Tibial nerve (tissue), 4 donors: ENCODE measurements at regions not wholly inside any gene's neighbourhood (a gene's known extent, or its start where the extent isn't known, plus 50 kb on each side); places are given as distances from the start of the nearest gene placed in this dataset.
A peak's percentile ranks its signal among the peaks of the same experiment; 100 is the strongest.

Experiments used
- DNase-seq, 2 donors: peaks; one replicate each; pipeline ENCODE4 v3.0.0-alpha.2; 2019; ENCODE audit warnings: low spot score in 2 of 2
- H3K27ac ChIP-seq, 4 donors: fragments of 200-600 bp; sonication (generic) in 3 of 4; one replicate each; pipeline ENCODE4 v1.5.1; 2017 to 2019; ENCODE audit warnings: mild to moderate bottlenecking in 1 of 4
- H3K27me3 ChIP-seq, 2 donors: fragments of 200-600 bp; sonication (generic) in 1 of 2; one replicate each; pipeline versions ENCODE4 v1.5.1 to v1.6.0; 2017 to 2019
- H3K36me3 ChIP-seq, 3 donors: fragments of 200-600 bp; sonication (generic); one replicate each; pipeline ENCODE4 v1.5.1; 2018 to 2019
- H3K4me1 ChIP-seq, 4 donors: fragments of 200-600 bp; sonication (generic) in 3 of 4; one replicate each; pipeline ENCODE4 v1.5.1; 2017 to 2019
- H3K4me3 ChIP-seq, 4 donors: fragments of 200-600 bp; sonication (generic) in 3 of 4; one replicate each; pipeline ENCODE4 v1.5.1; 2017 to 2019; ENCODE audit warnings: mild to moderate bottlenecking in 1 of 4, moderate library complexity in 1 of 4
- H3K9me3 ChIP-seq, 4 donors: fragments of 200-600 bp; sonication (generic) in 3 of 4; one replicate each; pipeline ENCODE4 v1.5.1; 2017 to 2019
- EP300 ChIP-seq, 2 donors: sonication (generic); formaldehyde crosslinking; IDR thresholded peaks; one replicate each; pipeline ENCODE4 v1.6.1; 2017; ENCODE audit warnings: antibody characterized with exemption in 2 of 2, mild to moderate bottlenecking in 1 of 2
- POLR2A ChIP-seq, 2 donors: fragments of 450-650 bp; IDR thresholded peaks; one replicate each; pipeline ENCODE4 v1.6.1; 2017; ENCODE audit warnings: antibody characterized with exemption in 2 of 2, mild to moderate bottlenecking in 2 of 2, moderate library complexity in 2 of 2
- WGBS, 2 donors: methylation state at CpG; one replicate each; pipeline ENCODE4 v1.1.5; 2018; 5-methylcytosine and 5-hydroxymethylcytosine counted together
- TF ChIP-seq, protein P1 (sequence below), 5 experiments: fragments of 200-600 bp in 3 of 5; fragments of 450-650 bp in 2 of 5; sonication (generic) in 3 of 5; IDR thresholded peaks; one replicate each; pipeline ENCODE4 v1.5.1; 2016 to 2019; ENCODE audit warnings: antibody characterized with exemption in 5 of 5, mild to moderate bottlenecking in 3 of 5, moderate library complexity in 2 of 5

DNA sequence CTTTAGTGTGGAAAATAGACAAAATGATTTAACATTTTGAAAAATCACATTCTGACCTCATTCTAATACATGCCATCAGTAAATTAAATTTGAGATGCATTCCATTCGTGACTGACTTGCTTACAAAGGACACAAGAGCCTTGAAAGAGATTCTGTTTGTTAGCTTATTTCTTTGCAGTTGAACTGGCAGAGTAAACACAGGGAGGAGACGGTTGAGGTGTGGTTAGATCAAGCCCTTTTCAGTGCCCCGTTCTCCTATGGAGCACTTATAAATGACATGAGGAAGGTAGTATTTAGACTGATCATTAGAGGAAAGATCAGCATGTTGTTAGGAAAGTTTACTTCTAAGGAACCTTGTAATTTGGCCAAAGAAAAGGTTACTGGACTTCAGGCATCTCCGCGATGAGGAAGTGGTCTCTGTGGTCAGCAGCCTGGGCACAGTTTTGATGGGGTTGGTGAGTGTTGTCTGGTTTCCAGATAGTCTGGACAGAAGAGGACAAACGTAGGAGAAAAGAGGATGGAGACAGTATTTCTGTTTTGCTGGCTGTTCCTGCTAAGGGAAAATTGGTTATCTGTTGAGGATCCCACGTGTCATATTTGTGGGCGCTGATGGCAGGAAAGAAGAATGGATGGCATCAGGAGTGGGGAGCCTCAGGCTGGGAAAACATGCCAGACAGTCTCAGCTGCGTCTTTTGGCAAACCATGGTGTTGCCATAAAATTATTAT, 328.9 kb upstream of the TBL1XR1 start:
- Histone ChIP-seq H3K27me3 (no peaks in the 10 kb centered on the region), H3K4me1 (peaks cover 0 to 18% (median 9%) of the 10 kb centered on the region in 4 donors), H3K4me3 (no peak overlapping the region), H3K27ac (no peak overlapping the region), H3K9me3 (no peaks in the 10 kb centered on the region), H3K36me3 (no peaks in the 10 kb centered on the region)
- 52 to 56% methylated on average over 9 of the region's 9 CpGs for WGBS, 2 donors
- TF ChIP-seq EP300 (IDR thresholded peaks at IDR 0.05) = peak in 1 of 2 donors; percentile 10
- TF ChIP-seq POLR2A (IDR thresholded peaks at IDR 0.05) = no peak
- no peak for DNase-seq

DNA sequence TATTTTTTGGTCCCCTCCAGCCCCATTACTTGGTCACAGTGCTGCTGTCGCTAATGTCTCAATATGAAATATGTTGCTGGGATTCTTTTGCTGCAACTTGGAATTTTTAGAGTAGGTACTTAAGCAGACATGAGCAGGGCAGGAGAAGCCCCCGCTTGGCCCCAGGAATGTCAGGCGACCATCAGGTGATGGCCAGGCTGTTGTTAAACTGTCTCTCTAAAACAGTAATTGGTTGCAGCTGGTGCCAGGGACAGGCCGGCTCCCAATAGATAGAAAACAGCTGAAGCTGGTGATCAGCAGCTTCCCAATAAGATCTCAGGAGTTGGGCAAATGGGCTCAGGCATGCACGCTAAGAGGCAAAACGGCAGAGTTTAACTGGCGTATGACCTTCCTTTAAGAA, 329.9 kb upstream of the TBL1XR1 start:
- no peaks in the 10 kb centered on the region for H3K9me3 ChIP-seq
- WGBS, 2 donors = 89 to 91% methylated on average over 7 of the region's 7 CpGs
- no peaks in the 10 kb centered on the region for H3K36me3 ChIP-seq
- no peak for DNase-seq
- no peaks in the 10 kb centered on the region for H3K27me3 ChIP-seq
- H3K4me3 ChIP-seq = no peak overlapping the region
- no peak overlapping the region for H3K27ac ChIP-seq
- no peak for TF ChIP-seq POLR2A (IDR thresholded peaks at IDR 0.05)
- TF ChIP-seq, protein P1, sequence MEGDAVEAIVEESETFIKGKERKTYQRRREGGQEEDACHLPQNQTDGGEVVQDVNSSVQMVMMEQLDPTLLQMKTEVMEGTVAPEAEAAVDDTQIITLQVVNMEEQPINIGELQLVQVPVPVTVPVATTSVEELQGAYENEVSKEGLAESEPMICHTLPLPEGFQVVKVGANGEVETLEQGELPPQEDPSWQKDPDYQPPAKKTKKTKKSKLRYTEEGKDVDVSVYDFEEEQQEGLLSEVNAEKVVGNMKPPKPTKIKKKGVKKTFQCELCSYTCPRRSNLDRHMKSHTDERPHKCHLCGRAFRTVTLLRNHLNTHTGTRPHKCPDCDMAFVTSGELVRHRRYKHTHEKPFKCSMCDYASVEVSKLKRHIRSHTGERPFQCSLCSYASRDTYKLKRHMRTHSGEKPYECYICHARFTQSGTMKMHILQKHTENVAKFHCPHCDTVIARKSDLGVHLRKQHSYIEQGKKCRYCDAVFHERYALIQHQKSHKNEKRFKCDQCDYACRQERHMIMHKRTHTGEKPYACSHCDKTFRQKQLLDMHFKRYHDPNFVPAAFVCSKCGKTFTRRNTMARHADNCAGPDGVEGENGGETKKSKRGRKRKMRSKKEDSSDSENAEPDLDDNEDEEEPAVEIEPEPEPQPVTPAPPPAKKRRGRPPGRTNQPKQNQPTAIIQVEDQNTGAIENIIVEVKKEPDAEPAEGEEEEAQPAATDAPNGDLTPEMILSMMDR (IDR thresholded peaks at IDR 0.05) = no peak
- TF ChIP-seq EP300 (IDR thresholded peaks at IDR 0.05) = no peak
- H3K4me1 ChIP-seq = peaks cover 0 to 22% (median 9%) of the 10 kb centered on the region in 4 donors

DNA sequence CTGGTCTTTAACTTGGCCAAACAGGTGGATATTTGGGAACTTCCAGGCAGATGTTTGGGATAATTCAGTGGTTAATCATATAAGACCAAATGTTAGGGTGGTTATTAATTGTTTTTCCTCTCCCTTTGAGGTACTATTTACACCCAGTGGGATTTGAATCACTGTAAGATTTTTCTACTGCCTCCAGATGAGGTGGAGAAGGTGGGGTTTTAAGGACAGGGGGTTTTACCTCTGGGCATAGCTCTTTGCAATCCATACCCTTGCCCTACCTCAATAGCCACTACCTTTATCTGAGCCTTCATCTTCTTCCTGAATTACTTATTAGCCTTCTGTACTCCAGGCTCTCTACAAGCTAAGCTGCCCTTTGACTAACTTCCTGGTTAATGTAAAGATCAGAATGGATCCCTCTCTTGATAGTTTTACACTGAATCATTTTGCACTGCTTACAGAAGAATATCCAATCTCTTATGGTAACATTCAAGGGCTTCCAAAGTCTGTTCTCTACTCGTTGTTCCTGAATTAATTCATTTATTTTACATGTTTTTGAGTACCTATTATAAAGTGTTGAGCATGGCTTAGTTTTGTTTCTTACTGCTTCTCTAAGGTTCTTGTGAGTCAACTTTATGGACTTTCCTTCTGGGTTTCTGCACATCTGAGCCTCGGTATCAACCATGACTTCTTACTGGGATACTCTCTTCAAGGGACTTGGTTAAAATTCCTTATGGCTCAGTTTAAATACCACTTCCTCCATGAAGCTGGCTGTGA, 331.2 kb upstream of the TBL1XR1 start:
- H3K27me3 ChIP-seq = no peaks in the 10 kb centered on the region
- 84 to 90% methylated on average over 2 of the region's 2 CpGs for WGBS, 2 donors
- peaks cover 0 to 22% (median 9%) of the 10 kb centered on the region in 4 donors for H3K4me1 ChIP-seq
- no peak for DNase-seq
- no peaks in the 10 kb centered on the region for H3K9me3 ChIP-seq
- H3K4me3 ChIP-seq = no peak overlapping the region
- H3K27ac ChIP-seq = no peak overlapping the region
- H3K36me3 ChIP-seq = no peaks in the 10 kb centered on the region
- no peak for TF ChIP-seq EP300 (IDR thresholded peaks at IDR 0.05)
- no peak for TF ChIP-seq POLR2A (IDR thresholded peaks at IDR 0.05)
- TF ChIP-seq, protein P1 (IDR thresholded peaks at IDR 0.05) = no peak

DNA sequence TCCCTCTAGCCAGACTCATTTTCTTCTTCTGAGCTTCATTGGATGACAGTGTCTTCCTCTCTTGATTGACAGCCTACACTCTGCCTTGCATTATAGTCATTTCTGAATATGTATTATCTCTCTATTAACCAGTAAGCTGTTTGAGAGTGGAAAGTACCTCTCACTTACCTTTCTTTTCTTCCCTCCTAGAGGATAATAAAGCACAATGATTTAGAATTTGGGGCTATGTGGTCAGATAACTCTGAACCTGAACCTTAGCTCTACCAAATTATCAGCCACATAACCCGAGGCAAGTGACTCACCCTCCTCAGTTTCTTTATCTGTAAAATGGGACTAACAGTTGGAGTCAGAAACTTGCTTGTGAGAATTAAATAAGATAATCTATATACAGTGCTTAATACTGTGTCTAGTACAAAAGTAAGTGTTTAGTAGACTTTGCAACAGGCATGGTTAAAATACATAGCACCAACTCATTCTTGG, 331.8 kb upstream of the TBL1XR1 start:
- TF ChIP-seq, protein P1 (IDR thresholded peaks at IDR 0.05) = no peak
- TF ChIP-seq EP300 (IDR thresholded peaks at IDR 0.05) (no peak), POLR2A (IDR thresholded peaks at IDR 0.05) (no peak)
- peaks cover 0 to 22% (median 9%) of the 10 kb centered on the region in 4 donors for H3K4me1 ChIP-seq
- no peak for DNase-seq
- 95 to 100% methylated on average over 1 of the region's 1 CpG for WGBS, 2 donors
- H3K9me3 ChIP-seq = no peaks in the 10 kb centered on the region
- no peak overlapping the region for H3K4me3 ChIP-seq
- H3K27me3 ChIP-seq = no peaks in the 10 kb centered on the region
- no peaks in the 10 kb centered on the region for H3K36me3 ChIP-seq
- H3K27ac ChIP-seq = no peak overlapping the region

DNA sequence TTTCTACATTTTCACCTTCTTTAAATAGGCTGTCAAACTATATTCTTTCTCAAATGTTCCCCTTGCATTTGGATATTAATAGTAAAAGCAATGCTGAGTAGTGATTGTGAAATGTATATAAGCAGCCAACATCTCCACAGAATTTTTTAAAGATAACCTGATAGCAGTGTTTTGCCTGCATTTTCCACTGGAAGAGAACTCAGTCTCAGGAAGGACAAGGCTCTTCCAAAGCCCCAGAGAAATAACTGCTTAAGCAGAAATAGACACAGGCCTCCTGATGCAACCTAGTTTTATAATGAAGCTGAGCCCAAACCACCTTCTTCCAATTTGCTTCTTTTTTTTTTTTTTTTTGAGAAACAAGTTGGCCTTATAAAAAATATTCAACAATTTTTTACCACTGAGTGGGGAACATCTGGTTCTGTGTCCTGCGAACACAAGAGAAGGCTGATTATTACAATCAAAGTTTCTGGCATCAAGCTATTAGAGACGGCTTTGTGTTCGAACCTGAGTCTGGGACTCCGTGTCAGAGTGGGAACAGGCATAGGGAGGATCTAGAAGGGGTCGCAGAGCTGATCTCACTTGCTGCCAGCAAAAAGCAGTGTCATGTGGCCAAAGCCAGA, 332.5 kb upstream of the TBL1XR1 start:
- peaks cover 0 to 22% (median 9%) of the 10 kb centered on the region in 4 donors for H3K4me1 ChIP-seq
- no peak for DNase-seq
- 56 to 80% methylated on average over 5 of the region's 5 CpGs for WGBS, 2 donors
- peak overlapping the region in 3 of 4 donors; percentile 7 to 73 (median 47) for H3K27ac ChIP-seq
- TF ChIP-seq, protein P1 (IDR thresholded peaks at IDR 0.05) = no peak
- no peak for TF ChIP-seq EP300 (IDR thresholded peaks at IDR 0.05)
- TF ChIP-seq POLR2A (IDR thresholded peaks at IDR 0.05) = no peak
- H3K27me3 ChIP-seq = no peaks in the 10 kb centered on the region
- H3K4me3 ChIP-seq = no peak overlapping the region
- no peaks in the 10 kb centered on the region for H3K36me3 ChIP-seq
- H3K9me3 ChIP-seq = no peaks in the 10 kb centered on the region
